HG03439 (cell line): ENCODE measurements at regions not wholly inside any gene's neighbourhood (a gene's known extent, or its start where the extent isn't known, plus 50 kb on each side); places are given as distances from the start of the nearest gene placed in this dataset.

Experiments
- ATAC-seq: cut with Tn5 transposase; IDR thresholded peaks from one replicate; pipeline ENCODE4 v1.9.1; 2021; ENCODE audit warnings: mild to moderate bottlenecking, moderate library complexity; ENCODE audit not compliant: unreplicated experiment

DNA sequence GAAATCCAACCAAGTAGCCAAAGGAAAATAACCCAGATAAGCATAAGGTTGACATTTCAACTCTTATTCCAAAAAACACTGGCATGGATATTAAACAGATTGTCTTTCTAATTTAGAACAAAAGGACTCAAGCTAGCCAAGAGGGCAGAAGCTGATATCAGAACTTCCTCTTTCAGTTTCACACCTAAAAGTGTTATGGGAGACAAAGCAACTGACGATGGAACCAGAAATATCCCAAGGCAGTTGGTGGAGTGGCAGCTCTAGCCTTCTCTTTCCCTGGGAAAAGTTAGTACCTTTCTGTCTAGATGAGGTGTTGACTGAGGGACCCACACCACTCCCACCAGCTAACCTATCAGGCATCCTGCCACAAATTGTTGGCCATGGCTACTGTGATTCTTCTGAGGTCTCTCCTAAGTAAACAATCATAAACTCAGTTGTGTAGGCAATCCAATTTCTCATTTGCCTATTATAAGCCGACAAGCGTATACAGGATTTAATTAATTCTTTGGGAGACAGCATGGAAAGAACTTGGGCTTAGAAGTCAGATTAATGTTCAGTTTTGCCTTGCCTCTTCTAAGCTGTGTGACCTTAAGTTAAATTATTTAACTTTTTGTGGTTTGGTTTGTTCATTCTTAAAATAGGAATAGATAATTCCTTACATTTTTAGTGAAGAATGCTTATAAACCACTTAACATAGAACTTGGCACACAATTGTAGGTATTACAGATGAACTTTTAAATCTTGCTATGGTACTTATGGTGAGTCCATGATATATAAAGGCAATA is 110.9 kb upstream of the ADAMTSL1 start:
- no peak for ATAC-seq

DNA sequence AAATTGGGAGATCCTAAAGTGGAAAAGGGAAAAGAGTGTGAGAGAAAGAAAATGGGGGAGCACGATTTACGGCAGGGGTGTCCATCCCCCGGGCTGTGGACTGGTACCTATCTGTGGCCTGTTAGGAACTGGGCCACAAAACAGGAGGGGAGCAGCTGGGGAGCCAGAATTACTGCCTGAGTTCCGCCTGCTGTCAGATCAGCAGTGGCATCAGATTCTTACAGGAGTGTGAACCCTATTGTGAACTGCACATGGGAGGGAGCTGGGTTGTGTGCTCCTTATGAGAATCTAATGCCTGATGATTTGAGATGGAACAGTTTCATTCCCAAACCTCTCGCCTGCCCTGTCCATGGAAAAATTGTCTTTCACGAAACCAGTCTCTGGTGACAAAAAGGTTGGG is 108.3 kb upstream of the ADAMTSL1 start:
- ATAC-seq = no peak

DNA sequence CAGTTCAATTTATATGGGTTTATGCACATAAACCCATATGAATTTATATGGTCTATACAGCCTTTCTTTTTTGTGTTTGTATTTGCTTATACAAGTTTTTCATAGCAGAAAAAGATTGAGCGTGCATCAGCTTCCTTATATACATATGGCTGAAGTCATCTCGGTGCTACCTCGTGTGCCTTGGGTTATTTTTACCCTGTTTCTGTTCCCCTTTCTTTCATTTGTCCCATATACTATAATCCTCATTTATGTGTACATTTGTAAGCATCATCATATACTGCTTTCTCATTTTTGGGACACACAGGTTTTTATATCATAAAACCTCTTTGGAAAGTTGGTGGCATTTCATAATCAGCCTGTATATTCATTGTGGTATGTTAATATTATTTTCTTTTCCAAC is 107.8 kb upstream of the ADAMTSL1 start:
- no peak for ATAC-seq

DNA sequence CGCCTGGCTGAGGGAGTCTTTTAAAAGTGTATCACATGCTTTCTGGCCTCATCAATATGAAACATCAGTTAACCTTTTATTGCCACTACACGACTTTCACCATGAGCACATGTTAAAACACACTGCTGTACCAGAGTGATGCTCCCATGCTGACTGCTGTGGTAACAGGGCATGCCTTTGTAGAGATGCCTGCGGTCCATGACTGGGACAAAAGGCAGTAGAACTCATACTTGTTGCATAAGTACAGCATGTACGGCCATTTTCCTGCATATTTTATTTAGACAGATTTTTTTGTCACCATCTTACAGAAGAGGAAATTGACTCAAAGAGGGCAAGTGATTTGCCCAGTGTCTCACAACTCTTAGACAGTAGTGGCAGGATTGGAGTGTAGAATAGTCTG is 105.7 kb upstream of the ADAMTSL1 start:
- ATAC-seq = no peak

DNA sequence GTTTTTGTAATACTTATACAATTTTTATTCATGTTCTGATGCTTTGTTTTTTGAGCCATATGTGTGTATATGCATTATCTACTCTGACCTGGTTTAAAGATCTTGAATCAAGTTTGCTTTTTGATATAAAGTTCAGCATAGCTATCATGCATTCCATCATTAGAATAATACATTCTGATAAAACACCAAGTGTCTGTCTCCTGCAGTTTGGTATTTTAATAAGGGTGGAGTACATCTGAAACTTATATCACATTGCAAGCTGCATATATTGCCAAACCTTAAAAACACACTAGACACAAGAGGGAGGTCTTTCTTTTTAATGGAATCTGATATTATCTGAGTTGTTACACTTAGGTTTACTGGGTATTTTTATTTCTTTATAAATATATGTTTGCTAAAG is 102.8 kb upstream of the ADAMTSL1 start:
- no peak for ATAC-seq

DNA sequence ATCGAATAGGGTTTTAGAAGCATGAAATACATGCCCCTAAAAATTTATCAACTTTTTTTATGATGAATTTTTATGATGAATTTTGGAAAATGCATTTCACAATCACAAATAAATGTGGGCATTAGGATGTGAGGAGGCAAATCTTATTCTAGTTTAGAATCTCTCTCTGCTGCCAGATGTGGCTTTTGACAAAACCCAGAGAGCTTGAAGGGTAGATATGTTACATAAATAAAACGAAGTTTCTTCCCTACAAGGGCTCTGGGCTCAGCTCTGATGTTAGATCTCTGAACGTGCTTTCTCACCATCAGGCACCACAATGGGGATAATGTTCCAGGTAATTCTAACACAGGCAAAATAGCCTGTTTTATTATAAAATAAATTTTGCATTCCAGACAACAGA is 102.3 kb upstream of the ADAMTSL1 start:
- no peak for ATAC-seq

DNA sequence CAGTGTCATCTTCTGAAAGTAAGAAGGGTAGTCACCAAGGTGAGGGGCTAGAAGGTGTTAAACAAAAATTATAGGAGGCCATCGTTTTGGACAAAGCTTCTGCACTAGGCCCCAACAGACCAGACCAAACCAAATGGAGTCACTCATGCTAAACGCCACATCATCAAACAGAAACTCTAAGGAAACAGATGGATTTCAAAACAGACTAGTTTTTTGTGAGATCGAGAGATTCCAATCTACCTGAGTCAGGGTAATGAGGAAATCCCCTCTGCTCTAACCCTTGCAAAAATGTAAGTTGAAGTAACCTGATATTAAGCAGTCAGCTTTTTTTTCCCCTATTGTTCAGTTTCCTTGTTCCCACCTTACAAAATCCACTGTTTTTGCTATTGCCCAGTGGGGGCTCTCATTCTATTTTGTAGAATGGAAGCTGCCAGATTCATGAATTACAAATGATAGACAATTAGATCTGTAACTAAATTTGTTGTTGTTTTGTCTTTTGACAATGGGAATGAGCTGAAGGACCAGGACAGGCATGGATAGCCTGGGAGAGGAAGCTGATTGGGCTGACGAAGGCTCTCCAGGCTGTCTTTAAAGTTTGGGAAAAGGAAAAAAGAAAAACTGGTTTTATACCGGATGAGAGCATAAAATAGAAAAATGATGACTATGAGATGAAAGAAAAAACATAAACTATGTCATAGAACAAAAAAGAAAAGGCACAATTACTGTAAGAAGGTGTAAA is 94.7 kb upstream of the ADAMTSL1 start:
- ATAC-seq = no peak

DNA sequence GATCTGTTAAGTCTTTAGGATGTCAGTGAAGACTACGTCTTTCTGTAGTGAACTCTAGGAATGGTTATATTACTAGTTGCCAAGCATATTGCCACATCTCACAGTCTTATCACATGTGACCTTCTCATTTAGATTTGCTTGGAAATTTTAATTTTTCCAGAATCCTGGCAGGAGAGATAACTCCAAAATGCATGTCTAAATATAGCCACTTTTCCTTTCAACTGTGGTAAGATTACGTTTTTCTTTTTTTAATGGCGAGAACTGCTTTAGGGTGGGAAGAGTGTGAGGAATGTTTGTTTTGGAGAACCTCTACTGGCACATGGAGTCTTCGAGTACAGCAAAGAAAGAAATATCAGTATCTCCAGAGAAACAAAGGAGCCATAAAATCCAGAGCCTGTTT is 91.7 kb upstream of the ADAMTSL1 start:
- ATAC-seq = no peak

DNA sequence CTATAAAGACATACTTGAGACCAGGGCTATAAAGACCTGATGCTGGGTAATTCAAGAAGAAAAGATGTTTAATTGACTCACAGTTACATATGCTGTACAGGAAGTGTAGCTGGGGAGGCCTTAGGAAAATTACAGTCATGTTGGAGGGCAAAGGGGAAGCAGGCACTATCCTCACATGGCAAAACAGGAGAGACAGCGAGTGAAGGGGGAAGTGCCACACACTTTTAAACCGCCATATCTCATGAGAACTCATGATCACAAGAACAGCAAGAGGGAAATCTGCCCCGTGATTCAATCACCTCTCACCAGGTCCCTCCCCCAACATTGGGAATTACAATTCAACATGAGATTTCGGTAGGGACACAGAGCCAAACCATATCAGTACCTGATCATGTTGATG is 89.9 kb upstream of the ADAMTSL1 start:
- no peak for ATAC-seq

DNA sequence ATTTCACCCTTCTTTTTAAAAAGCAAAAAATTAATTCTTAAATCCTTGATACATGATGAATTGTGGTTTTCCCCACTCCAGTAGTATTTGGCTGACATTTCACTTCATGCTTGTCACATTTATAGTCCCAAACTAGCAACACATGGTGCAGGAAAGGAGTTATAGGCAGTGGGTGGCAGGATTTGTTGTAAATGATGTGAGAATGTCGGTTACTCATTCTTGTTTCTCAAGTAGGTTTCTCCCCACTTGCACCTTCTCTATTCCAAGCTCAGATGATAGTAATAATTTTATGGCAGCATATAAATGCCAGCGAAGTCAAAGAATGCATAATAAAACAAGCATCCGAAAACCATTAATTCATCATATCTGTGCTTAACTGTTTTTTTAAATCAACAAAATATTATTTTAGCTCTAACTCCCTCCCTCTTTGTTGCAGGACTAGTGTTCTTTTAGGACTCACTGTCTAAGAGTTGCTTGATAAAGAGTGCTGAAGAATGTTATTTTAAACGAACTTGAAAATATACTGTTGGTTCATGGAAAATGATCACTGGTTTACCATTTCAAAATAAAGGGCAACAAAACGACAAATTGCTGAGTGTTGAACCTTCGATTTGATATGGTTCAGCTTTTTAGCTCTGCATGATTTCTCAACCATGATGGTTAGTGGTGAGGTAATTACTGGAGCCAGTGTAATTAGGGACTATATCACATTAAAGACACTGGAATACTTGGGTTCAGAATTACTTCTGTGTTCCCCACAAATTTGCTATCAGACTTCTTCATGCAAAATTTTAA is 88.1 kb upstream of the ADAMTSL1 start:
- ATAC-seq = no peak

DNA sequence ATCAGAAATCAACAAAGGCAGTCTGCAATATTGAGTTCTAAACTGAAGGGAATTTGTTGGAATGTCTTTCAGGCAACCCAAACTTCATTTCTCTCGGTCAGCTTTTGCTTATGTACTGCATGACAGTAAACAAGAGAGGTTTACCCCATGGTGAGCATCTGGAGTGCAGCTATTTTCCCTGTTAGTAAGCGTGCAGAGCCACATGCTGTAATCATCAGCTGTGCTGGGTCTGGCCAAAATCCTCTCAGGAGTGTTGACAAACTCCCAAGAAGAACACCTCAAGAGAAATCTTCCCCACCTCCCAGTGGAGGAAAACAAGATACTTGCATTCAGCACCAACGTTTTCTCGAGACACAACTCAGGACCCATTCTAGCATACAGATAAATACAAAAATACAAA is 83.6 kb upstream of the ADAMTSL1 start:
- no peak for ATAC-seq

DNA sequence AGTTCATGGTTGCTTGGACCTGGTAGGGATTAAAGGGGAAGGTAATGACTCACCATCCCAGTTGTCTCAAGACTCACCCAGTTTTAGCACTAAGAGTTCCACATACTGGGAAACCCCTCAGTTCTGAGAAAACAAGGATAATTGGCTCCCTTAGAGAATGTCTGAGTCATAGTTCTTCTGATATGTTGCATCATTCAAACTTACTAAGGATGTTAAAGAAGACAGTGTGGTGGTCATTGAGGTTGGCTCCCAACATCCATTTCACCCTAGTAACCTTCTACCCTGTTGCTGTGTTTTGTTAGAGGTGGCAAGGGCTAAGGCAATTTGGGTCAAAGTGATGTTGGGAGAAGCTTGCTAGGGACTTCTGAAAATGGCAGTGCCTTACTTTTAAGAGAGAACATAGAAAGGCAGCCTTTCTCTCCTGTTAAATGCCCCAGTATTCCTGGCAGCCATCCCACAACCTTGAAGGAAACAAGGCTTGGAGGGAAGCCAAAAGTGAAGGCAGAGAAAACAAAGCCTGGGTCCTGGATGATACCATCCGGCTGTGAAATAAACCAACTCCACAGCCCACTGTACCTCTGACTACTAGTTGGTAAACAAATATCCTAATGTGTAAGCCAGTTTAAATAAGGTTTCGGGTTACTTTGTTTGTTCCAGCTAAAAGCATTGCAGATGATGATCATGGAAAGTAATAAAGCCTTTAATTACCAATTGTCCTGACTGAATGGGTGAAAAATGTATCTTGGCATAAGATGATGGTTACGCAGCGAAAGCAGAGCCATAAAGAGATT is 80.4 kb upstream of the ADAMTSL1 start:
- no peak for ATAC-seq

DNA sequence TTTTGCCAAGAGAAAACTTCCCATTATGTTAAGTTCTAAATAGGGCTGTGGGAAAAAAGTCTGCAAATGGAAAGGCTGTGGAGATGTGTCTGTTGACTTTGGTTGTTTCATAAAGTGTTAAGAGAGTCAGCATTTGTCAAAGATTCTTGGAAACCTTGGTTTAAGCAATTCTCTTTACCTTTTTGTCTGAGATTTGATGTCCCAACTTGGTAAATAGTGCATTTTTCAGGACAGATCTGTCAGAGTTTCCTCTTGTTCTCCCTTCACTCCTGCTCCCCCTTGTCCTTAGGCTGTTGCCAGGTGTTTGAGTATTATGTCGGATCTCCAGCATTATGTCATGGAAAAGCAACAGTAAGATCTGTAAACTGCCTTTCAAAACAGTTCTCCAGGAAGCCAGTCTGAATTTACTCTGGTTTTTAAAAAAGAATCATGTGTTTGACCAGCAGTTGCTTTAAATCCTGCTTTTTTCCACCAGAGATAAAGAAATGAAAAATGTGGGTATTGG is 79.1 kb upstream of the ADAMTSL1 start:
- no peak for ATAC-seq

DNA sequence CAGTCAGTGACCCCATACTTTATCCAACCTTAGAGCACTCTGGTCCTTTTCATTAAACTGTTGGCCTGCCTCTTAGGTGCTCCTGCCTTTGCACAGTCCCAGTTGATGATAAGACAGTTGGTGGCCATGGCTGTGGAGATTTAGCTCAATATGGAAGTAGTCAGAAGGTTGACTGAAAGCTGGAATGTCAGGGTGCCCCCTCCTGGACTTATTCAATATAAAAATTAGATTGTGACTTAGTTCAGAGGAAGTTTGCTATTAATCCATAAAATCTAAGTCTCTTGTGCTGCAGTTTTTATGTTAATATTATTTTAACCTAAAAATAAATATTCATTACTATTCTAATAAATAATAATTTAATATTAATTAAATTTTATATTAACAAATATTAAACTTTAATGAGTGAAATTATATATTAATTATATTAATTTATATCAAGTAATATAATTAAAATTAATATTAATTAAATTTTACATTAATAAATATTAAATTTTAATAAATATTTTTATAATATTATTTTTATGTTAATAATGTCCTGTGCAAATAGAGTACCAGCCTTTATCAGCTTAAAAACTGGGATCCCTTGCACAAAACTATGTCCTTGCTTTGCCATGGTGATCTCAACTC is 77.7 kb upstream of the ADAMTSL1 start:
- ATAC-seq = no peak

DNA sequence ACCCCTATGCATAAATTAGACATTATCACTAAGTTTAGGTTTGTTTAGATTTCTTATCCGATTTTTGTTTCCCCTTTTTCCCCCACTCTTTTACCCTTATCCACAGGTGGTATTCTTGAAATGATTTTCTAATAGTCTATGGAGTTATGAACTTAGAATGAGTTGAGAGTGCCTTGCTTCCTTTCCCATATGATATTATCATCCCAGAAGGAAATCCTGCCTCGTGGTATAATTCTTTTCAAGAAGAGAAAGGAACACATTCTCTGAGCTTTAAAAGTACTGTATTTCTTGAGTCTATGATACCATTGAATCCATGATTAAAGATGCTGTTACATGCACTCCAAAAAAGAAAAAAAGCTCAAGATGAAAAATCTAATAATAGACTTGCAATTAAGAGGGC is 76.9 kb upstream of the ADAMTSL1 start:
- ATAC-seq = no peak

DNA sequence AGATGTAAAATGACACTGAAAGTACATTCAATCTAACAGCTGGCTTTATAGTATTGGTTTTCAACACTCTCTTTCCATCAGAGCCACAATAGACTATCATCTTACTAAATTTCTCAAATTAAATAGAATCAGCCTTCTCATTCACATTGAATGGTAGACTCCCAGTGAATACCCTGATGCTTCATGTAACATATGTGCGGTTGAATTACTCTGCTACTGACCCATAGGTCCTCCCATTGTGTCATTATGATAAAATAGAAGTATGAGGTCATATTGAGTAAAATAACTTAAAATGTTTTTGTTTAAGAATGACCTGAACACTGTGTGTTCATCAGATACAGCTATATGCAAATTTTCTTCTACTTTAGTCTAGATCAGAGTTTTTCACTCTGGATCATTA is 75.9 kb upstream of the ADAMTSL1 start:
- no peak for ATAC-seq

DNA sequence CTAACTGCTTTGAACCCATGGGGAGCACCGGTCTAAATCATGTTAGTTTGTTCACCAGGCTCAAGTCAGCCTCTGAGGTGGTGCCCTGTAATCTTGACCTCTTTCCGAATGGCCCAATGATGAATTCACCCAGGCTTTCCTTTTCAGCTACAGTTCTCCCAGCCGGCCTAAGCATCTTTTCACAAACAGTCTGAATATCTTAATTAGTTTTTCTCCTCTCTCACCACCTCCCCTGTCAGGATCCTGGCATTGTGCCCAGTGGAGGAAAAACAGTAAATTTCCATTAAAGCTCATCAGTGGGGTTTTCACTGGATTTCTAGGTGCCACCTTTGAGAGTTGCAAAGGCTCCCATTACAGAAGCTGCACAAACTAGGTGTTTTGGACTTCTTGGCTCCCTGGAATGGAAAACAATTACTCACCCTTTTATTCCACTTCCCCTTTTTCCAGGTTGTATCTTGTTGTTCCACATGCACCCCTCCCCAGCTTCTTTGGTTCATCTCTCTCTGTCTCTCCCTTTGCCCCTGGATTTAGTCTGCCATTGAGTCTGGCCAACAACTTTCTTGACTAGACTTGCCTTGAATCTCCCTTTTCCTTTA is 69.4 kb upstream of the ADAMTSL1 start:
- no peak for ATAC-seq

DNA sequence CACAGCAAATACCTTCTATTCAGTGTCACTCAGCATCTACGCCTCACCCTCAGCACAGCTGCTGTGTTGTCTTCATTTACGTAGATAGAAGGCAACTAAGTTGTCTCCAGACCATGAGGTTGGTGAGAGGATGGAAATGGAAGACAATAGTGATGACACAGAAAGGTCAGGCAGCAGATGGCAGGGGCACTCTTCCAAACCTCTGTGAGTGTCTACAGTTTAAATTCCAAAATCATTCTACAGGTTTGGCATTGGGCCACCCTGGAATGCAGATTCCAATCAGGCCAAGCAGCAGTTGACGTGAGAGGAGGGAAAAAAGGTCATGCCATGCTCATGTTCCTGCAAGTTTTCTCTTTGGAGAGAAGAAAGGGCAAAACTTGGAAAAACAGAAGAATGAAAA is 68.7 kb upstream of the ADAMTSL1 start:
- ATAC-seq = no peak

DNA sequence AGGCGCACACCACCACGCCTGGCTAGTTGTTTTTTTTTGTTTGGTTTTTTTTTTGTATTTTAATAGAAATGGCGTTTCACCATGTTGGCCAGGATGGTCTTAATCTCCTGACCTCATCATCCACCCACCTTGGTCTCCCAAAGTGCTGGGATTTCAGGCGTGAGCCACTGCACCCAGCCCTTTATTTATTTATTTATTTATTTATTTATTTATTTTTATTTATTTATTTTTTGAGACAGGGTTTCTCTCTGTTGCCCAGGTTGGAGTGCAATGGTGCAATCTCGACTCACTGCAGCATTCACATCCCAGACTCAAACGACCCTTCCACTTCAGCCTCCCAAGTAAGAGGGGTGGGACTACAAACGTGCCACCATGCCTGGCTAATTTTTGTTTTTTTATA is 63.0 kb upstream of the ADAMTSL1 start:
- no peak for ATAC-seq

DNA sequence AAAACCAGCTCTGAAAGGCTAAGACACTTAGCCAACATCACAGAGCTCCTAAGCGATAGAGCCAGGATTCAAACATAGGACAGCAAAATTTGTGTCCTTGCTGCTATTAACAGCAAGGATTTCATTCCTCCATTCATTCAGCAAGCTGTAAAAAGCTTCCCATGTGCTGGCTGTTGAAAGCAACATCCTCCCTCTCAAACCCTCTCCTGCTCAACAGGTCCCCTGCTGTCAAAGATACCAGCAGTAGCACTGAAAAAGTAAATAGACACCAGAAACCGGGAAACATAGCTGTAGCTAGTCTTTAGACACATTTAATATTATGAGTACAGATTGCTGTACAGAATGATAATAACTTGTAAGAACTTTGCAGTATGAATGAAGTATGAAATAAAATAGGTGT is 52.6 kb upstream of the ADAMTSL1 start:
- no peak for ATAC-seq
